ENCODE measurements at regions not wholly inside any gene's neighbourhood (a gene's known extent, or its start where the extent isn't known, plus 50 kb on each side); places are given as distances from the start of the nearest gene placed in this dataset.

DNA sequence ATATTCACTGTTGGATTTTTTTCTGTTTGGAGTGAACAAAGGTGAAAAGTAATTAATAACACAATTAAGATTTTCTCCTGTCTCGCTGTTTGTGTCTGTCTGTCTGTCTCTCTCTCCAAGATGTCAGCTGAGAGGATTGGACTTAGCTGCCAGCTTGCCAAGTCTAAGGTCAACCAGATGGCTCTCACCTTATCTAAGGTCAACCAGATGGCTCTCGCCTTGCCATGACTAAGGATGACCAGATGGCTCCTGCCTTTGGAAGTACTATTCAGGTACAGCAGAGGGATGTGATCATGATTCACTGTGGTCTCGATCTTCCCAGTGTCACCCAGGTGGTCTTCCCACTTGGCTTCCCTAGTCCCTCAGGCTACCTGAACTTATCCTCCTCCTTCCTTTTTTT, 1436.4 kb downstream of the UQCRFS1 start:
- no peak for TF ChIP-seq CTCF (IDR thresholded peaks at IDR 0.05)
- TF ChIP-seq SREBF2 (IDR thresholded peaks at IDR 0.05) = no peak
- TF ChIP-seq, protein P1, sequence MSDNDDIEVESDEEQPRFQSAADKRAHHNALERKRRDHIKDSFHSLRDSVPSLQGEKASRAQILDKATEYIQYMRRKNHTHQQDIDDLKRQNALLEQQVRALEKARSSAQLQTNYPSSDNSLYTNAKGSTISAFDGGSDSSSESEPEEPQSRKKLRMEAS (IDR thresholded peaks at IDR 0.05) = no peak
- TF ChIP-seq MAZ (IDR thresholded peaks at IDR 0.05; ENCODE audit: borderline replicate concordance, low read depth, low read length) = no peak
- no peak for TF ChIP-seq EP300 (IDR thresholded peaks at IDR 0.05)
- no peak for TF ChIP-seq CEBPB (IDR thresholded peaks at IDR 0.05)

Data from A549 (cell line).